A673 (cell line): ENCODE measurements at regions not wholly inside any gene's neighbourhood (a gene's known extent, or its start where the extent isn't known, plus 50 kb on each side); places are given as distances from the start of the nearest gene placed in this dataset.

Source experiments
- BruUV-seq: library from RNA; stranded (reverse); fragments of 400-500 nt; replicated peaks from 2 replicates; lab custom pipeline; 2021; lab: Mats Ljungman, UMichigan
- CTCF ChIA-PET: fragments of 300-600 bp; sonication (Branson Sonifier 250); formaldehyde crosslinking; loops from one replicate; lab custom pipeline; 2022; ENCODE audit warnings: antibody characterized with exemption; lab: Charles Lee
- POLR2A ChIA-PET: fragments of 300-600 bp; sonication (Branson Sonifier 250); formaldehyde crosslinking; loops from one replicate; lab custom pipeline; 2022; ENCODE audit warnings: antibody characterized with exemption; ENCODE audit not compliant: low non-redundant PET; lab: Charles Lee
- DNase-seq: peaks from one replicate; pipeline ENCODE4 v3.0.0-alpha.2; 2015; ENCODE audit warnings: low spot score
- H3K27ac ChIP-seq: fragments of 200-600 bp; sonication (generic); 2 replicates; pipeline ENCODE4 v1.5.1; 2016; ENCODE audit warnings: mixed run types, low read depth, mild to moderate bottlenecking, mixed read lengths, antibody characterized with exemption, low read length; ENCODE audit not compliant: poor library complexity, severe bottlenecking
- H3K27me3 ChIP-seq: fragments of 200-600 bp; sonication (generic); replicated peaks from 2 replicates; pipeline ENCODE4 v1.6.1; 2017; ENCODE audit warnings: mixed run types, low read depth, mild to moderate bottlenecking, mixed read lengths, antibody characterized with exemption, low read length; ENCODE audit not compliant: insufficient read depth, poor library complexity
- H3K36me3 ChIP-seq: fragments of 200-600 bp; sonication (generic); 2 replicates; pipeline ENCODE4 v1.6.1; 2016; ENCODE audit warnings: mixed run types, mild to moderate bottlenecking, mixed read lengths, antibody characterized with exemption, low read length; ENCODE audit not compliant: insufficient read depth, poor library complexity, severe bottlenecking
- H3K4me1 ChIP-seq: fragments of 200-600 bp; sonication (generic); 2 replicates; pipeline ENCODE4 v1.6.1; 2017; ENCODE audit warnings: mixed run types, mild to moderate bottlenecking, mixed read lengths, antibody characterized with exemption, low read length; ENCODE audit not compliant: insufficient read depth, poor library complexity, severe bottlenecking
- H3K4me3 ChIP-seq: fragments of 200-600 bp; sonication (generic); 2 replicates; pipeline ENCODE4 v1.5.1; 2016; ENCODE audit warnings: low read depth, mixed run types, mild to moderate bottlenecking, mixed read lengths, low read length; ENCODE audit not compliant: poor library complexity, severe bottlenecking
- H3K9me3 ChIP-seq: fragments of 200-600 bp; sonication (generic); 2 replicates; pipeline ENCODE4 v1.6.1; 2016; ENCODE audit warnings: mixed run types, low read depth, mild to moderate bottlenecking, mixed read lengths, antibody characterized with exemption, low read length; ENCODE audit not compliant: poor library complexity, severe bottlenecking
- CTCF ChIP-seq: fragments of 300-800, 200-600 bp; sonication (generic); conservative IDR thresholded peaks from 2 replicates; pipeline ENCODE4 v1.5.1; 2017; ENCODE audit warnings: low read depth, mild to moderate bottlenecking, antibody characterized with exemption, low read length, moderate library complexity, mixed read lengths
- EZH2 ChIP-seq: fragments of 200-600 bp; sonication (generic); IDR thresholded peaks from 2 replicates; pipeline ENCODE4 v1.6.1; 2017; ENCODE audit warnings: borderline replicate concordance, low read depth, mild to moderate bottlenecking, mixed read lengths, antibody characterized with exemption, low read length; ENCODE audit not compliant: poor library complexity, severe bottlenecking
- intact Hi-C: fragments of 100-400 bp; cut with micrococcal nuclease; formaldehyde crosslinking; loops from one replicate; pipeline ENCODE4 v1.10.0; 2022; ENCODE audit not compliant: unreplicated experiment

GRCh38 chr12:127422935-127423566 lies 843.9 kb upstream of the TMEM132C start:
- no peaks in the 10 kb centered on the region for H3K9me3 ChIP-seq
- POLR2A ChIA-PET, result no interaction called here
- no peaks in the 10 kb centered on the region for H3K4me1 ChIP-seq
- CTCF ChIA-PET, result no interaction called here
- intact Hi-C loops, result no loop called here
- H3K36me3 ChIP-seq, result no peaks in the 10 kb centered on the region
- no TSS peak for BruUV-seq
- H3K27ac ChIP-seq, result no peak overlapping the region
- H3K27me3 ChIP-seq, result peaks cover 3% of the 10 kb centered on the region
- no peak overlapping the region for H3K4me3 ChIP-seq
- TF ChIP-seq EZH2, result no peak
- no peak for TF ChIP-seq CTCF
- DNase-seq, result no peak

- Histone ChIP-seq H3K9me3 (no peaks in the 10 kb centered on the region), H3K27ac (no peak overlapping the region), H3K4me3 (no peak overlapping the region), H3K27me3 (peaks cover 3% of the 10 kb centered on the region), H3K4me1 (no peaks in the 10 kb centered on the region), H3K36me3 (no peaks in the 10 kb centered on the region)
- intact Hi-C loops, result no loop called here
- no peak for DNase-seq
- ChIA-PET POLR2A (no interaction called here), CTCF (no interaction called here)
- TF ChIP-seq CTCF, result no peak
- TF ChIP-seq EZH2, result no peak
- no TSS peak for BruUV-seq
Measured at GRCh38 chr12:127425474-127425873, 841.5 kb upstream of the TMEM132C start.

GRCh38 chr12:127428420-127428819 lies 838.5 kb upstream of the TMEM132C start:
- ChIA-PET POLR2A (no interaction called here), CTCF (no interaction called here)
- DNase-seq, result no peak
- Histone ChIP-seq H3K4me3 (no peak overlapping the region), H3K27ac (no peak overlapping the region), H3K9me3 (no peaks in the 10 kb centered on the region), H3K4me1 (no peaks in the 10 kb centered on the region), H3K27me3 (peaks cover 7% of the 10 kb centered on the region), H3K36me3 (no peaks in the 10 kb centered on the region)
- TF ChIP-seq EZH2 (no peak), CTCF (no peak)
- intact Hi-C loops, result no loop called here
- no TSS peak for BruUV-seq
